Keratinocyte (primary cell): ENCODE measurements at regions not wholly inside any gene's neighbourhood (a gene's known extent, or its start where the extent isn't known, plus 50 kb on each side); places are given as distances from the start of the nearest gene placed in this dataset.

Experiments
- EZH2 ChIP-seq: IDR thresholded peaks from one replicate; pipeline ENCODE4 v1.6.1; 2012; ENCODE audit warnings: inconsistent platforms, mild to moderate bottlenecking, low read length, moderate library complexity
- TF ChIP-seq, protein P1 (sequence below), 3 experiments: IDR thresholded peaks in 1 of 3; conservative IDR thresholded peaks in 1 of 3; optimal IDR thresholded peaks in 1 of 3; 2 replicates in 2 of 3; 3 replicates in 1 of 3; pipeline versions ENCODE3 to v1.5.1; 2011; ENCODE audit warnings: low read length in 3 of 3, mild to moderate bottlenecking in 3 of 3, moderate library complexity in 2 of 3, control low read depth in 1 of 3, inconsistent platforms in 1 of 3; ENCODE audit not compliant: insufficient read depth in 2 of 3; ENCODE audit errors: extremely low read depth in 1 of 3

DNA sequence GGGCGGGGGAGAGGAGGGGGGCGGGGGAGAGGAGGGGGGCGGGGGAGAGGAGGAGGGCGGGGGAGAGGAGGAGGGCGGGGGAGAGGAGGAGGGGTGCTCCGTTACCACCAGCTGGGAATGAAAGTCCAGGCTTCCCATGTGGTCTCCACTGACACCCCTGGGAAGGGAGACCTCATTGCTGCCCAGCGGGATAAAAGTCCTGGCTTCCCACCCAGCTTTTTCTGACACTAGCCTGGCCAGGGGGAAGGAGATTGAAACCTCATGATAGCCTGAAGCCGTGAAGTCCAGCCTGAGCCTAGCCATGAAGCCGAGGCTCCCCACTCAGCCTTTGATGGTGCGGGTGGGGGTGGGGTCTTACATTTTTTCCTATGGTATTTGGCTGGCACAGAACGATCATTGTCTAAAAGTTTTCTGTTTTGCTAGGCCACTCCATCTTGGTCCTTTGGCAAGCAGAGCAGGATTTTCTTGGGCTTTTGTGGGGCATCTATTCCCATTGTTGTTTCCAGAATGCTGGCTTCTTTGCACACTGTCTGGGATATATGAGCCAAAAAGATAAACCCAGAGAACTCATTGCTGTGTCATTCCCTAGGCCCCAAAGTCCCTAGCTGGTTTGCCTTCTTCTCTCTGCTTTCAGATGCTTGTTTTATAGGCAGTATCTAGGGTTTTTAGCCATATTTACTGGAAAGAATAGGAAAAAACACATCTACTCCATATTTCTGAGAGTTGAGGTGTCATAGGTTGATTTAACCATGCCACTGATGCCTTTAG lies 65.3 kb upstream of the SMOX start:
- TF ChIP-seq, protein P1, sequence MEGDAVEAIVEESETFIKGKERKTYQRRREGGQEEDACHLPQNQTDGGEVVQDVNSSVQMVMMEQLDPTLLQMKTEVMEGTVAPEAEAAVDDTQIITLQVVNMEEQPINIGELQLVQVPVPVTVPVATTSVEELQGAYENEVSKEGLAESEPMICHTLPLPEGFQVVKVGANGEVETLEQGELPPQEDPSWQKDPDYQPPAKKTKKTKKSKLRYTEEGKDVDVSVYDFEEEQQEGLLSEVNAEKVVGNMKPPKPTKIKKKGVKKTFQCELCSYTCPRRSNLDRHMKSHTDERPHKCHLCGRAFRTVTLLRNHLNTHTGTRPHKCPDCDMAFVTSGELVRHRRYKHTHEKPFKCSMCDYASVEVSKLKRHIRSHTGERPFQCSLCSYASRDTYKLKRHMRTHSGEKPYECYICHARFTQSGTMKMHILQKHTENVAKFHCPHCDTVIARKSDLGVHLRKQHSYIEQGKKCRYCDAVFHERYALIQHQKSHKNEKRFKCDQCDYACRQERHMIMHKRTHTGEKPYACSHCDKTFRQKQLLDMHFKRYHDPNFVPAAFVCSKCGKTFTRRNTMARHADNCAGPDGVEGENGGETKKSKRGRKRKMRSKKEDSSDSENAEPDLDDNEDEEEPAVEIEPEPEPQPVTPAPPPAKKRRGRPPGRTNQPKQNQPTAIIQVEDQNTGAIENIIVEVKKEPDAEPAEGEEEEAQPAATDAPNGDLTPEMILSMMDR (optimal IDR thresholded peaks at IDR 0.05 in 1 of 3, IDR thresholded peaks at IDR 0.05 in 1 of 3, conservative IDR thresholded peaks at IDR 0.05 in 1 of 3; ENCODE audit: extremely low read depth in 1 of 3, insufficient read depth in 2 of 3, low read length in 3 of 3) = no peak
- no peak for TF ChIP-seq EZH2
